GM18867 (cell line): ENCODE measurements at regions not wholly inside any gene's neighbourhood (a gene's known extent, or its start where the extent isn't known, plus 50 kb on each side); places are given as distances from the start of the nearest gene placed in this dataset.

Experiments
- ATAC-seq: cut with Tn5 transposase; IDR thresholded peaks from one replicate; pipeline ENCODE4 v1.9.1; 2021; ENCODE audit warnings: mild to moderate bottlenecking, moderate library complexity; ENCODE audit not compliant: unreplicated experiment

DNA sequence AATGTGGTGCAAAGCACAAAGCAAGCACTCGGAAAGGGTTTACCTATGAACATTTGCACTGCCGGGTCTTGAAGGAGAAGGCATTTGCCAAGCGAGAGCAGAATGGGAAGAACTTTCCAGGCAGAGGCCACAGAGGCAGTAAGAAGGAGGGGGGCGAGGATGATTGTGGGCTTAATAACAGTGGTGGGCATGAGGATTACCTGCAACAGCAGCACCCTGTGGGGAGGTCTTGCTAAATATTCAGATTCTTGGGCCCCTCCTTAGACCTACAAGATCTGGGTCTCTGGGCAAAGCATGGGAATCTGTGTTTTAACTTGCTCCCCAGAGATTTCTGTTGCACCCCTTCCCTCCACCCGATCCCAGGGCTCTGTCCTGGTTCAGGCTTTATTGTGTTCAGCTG, 75.1 kb upstream of the ZBED5 start:
- no peak for ATAC-seq

DNA sequence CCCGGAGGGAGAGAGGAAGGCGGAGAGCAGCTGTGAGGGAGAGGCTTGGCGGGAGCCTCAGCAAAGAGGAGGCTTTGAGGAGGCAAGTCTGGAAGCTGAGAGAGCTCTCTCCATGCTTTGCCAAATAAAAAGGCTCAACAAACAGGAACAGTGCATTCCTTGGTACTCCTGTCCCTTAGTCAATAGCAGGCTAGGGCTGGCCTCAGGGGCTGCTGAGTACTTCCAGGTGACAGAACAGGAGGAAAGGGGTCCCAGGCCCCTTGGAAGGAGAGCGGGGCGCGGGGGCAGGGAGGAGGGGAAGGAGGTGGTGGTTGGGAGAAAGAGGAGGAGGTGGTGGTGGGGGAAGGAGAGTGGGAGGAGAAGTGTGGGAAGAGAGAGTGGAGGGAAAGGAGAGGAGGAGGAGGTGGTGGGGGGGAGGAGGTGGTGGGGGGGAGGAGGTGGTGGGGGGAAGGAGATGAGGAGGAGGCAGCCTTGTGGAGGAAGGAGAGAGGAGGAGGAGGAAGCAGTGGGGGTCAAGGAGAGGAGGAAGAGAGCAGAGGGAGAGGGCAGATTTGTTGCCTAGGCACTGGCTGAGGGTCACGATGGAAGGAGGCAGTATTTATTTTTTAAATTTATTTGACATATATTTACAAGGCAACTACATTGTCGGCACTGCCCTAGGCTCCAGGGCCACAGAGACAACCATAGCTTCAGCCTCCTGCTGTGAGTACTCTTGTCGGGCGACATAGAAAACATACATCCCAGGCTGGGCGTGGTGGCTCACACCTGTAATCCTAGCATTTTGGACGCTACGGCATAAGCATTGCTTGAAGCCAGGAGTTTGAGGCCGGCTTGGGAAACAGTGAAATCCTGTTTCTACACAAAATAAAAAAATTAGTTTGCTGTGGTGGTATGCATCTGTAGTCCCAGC, 74.2 kb upstream of the ZBED5 start:
- ATAC-seq = no peak

DNA sequence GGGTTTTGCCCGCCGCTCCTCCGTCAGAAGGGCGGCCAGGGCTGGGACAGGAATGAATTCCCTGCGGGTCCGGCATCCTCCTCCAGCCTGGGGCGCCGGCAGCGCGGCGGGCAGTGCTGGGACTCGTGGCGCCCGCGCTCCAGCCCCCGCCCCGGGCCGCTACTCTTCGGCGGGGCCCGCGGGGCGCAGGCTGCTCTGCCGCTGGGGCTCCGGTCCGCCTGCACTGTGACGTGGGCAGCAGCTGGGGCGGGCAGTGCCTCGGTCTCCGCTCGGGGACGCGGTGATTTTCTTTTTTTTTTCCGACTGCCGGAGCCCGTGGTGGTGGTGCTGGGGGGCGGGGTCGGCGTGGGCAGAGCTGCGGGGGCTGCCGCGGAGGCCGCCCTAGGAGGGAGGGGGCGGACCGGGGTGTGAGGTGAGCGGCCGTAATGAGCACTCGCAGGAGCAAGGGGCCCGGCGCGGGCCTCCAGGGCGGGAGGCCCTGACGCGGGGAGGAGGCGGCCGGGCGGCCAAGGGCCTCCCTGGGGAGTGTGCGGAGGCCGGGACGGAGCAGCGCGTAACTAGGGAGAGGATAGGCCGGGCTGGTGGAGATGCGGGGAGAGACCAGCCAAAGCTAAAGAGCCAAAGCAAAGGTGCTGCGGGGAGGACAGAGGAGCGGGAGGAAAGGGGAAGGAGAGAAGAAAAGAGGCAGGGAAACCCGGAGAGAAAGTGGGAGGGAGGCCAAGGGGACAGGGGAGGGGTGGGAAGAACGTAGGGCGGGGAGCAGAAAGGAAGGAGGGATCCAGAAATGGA, 73.3 kb upstream of the ZBED5 start:
- ATAC-seq = peak; percentile 41

DNA sequence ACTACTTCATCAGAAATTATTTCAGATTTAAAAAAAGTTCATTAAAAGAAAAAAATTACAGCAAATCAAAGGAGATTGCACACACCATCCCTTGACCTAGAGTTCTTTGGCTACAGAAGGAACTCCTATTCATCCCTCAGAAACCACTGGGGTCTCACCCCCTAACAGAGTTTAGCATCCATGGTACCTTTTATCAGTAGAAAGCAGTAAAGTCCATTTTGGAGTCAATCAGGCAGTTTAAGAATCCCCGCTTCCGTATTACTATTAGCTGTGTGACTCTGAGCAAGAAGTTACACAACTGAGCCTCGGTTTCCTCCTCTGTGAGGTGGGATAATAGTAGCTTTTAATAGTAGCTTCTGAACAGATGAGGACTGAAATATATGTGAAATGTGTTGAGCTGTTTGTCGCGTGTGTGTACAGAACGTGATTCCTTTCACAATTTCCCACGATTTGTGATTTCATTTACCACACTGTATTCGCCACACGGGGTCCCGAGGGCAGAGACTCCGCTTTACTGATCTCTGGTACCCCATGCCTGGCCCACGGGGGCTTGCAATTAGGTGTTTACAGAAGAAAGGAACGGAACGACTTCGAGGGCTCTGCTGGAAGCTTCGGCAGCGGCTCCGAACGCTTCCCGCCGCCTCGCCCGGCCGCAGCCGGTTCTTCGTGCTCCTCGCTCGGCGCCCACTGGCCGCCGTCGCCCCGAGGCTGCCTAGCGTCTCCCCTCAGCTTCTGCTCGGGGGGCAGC, 72.5 kb upstream of the ZBED5 start:
- peak; percentile 21 for ATAC-seq

DNA sequence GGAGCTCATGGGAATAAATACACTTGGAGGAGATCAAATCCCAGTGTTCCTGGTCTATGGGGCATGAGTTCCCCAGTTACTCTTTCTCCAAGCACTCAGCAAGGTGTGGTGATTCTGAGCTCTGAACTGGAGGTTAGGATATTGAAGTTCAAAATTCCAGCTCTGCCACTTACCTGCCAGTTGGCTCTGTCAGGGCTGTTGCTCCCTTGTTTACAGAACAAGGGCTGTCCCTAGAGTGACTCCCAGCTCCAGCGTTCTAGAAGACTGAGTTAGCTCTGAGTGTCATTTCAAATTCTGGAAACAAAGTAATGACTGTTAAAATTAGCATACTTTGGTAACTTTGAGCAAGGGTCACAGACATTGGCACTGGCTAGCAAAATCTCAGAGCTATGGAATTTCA, 69.7 kb upstream of the ZBED5 start:
- ATAC-seq = no peak

DNA sequence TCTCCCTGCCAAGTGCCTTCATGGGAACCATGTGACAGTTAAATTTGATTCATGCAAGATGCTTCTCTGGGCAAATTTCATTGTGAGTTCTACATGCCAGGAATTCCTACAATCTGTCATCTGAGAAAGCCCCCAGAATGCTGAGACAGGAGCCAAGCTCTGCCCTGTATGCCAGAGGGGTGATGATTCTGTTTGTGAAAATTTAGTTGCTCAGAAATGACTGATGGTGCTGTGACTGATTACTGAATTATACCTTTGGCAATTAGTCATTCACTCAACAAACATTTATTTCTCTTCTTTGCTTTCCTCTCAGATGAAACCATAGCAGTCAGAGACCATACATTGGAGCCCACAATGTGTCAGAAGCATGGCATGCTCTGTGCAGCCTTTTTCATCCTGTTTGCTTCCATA, 69.0 kb upstream of the ZBED5 start:
- no peak for ATAC-seq

DNA sequence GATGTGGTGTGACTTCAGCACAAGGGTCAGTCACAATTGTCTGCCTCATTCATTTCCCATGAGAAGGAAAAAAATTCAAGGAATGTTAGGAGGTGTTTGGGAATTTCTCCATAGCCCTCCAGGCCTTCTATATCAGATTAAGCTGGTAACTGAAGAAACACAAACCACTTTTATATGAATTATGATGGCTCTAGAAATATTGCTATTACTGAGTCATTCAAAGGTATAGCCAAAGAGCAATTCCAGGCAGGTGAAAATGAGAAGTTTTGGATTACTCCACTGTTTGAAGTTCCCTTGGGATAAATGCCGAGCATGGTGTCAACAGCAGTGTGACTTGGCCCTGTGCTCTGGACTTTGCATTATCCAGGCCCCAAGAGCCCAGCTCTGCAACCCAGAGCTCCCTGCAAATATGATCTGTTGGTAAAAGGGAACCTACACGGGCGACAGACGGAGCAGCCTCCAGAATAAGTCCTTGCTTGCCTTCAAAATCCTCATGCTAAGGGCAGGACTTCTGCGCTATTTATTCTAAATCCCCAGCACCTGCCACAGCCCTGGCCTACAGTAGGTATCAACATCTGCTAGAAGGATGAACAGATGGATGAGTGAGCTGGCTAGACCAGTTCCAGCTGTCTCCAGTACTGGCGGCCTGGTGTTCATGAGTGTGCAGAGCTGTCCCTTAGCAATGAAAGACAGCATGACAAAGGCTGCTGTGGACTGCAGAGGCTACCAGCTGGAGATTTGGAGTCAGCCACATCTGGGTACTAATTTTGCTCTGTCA, 67.5 kb upstream of the ZBED5 start:
- ATAC-seq = no peak

DNA sequence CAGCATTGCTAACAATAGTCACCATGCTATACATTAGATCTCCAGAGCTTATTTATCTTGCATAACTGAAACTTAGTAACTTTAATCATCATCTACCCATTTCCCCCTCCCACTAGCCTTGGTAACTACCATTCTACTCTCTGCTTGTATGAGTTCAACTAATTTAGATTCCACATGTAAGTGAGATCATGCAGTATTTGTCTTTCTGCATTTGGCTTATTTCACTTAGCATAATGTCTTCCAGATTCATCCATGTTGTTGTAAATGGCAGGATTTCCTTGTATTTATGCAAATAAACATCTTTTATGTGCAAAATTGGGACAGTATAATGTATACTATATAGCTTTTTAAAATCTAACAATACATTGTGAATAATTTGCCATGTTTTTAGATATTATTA, 66.0 kb upstream of the ZBED5 start:
- no peak for ATAC-seq

DNA sequence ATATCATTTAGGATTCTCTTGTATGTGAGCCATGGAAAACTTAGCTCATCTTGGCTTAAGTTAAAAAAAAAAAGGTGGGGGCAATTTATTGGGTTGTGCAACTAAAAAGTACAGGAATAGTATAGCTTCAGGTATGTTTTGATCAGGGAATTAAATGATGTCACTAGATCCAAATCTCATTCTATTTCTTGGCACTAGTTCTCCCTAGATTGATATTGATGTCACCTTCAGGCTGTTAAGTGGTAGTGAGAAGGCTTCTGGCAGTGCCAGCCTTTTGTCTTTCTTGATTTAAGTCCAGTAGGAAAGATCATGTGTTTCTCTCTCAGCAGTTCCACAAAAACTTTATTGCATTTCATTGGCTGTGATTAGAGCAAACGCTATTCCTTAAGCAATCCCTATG, 65.0 kb upstream of the ZBED5 start:
- ATAC-seq = no peak

DNA sequence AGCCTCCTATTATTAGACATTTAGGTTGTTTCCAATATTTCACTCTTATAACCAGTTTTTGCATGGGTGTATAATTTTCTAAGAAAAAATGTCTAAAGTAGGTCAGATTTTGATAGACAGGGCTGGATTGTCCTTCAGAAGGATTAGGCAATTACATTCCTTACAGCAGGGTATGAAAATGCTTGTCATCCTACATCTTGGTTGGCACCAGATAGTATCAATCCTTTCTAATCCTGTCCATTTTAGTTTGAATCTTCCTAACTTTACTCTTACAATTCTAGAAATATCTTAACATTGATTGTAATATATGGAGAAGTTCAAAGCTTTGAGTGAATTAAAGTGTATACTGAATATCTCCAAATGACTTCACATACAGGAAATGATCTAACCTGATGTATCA, 63.0 kb upstream of the ZBED5 start:
- no peak for ATAC-seq

DNA sequence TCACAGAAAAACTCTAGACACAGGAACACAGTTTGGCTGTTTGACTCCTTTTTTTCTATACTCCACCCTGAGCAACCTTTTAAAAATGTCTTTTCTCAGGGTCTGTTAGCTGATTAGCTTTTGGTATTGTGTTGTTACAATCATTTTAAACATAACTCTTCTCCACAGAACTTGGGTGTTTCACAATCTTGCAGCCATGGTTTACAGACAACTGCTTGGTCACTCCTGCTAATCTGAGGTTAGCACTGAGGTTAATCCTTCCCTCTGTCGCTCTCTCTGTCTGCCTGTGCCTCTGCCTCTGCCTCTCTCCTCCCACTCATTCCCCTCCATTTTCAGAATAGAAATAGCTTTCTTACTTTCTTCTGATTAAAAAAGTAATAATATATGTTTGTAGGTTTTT, 62.4 kb upstream of the ZBED5 start:
- ATAC-seq = no peak

DNA sequence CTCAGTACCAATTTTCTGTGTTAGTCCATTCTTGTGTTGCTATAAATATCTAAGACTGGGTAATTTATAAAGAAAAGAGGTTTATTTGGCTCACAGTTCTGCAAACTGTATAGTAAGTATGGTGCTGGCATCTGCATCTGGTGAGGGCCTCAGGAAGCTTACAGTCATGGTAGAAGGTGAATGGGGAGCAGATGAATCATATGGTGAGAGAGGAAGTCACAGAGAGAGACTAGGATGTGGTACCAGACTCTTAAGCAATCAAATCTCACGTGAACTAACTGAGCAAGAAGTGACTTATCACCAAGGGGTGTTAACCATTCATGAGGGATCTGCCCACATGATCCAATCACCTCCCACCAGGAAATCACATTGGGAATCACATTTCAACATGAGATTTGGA, 60.8 kb upstream of the ZBED5 start:
- ATAC-seq = no peak

DNA sequence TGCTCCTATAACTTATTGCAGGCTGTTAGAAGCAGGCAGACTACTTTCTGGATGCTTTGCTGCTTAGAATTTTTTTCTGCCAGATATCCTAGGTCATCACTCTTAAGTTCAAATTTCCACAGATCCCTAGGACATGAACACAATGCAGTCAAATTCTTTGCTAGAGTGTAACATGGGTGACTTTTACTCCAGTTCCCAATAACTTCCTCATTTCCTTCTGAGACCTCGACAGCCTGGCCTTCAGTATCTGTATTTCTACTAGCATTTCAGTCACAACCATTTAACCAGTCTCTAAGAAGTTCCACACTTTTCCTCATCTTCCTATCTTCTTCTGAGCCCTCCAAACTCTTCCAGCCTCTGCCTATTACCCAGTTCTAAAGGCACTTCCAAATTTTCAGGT, 60.4 kb upstream of the ZBED5 start:
- ATAC-seq = no peak

DNA sequence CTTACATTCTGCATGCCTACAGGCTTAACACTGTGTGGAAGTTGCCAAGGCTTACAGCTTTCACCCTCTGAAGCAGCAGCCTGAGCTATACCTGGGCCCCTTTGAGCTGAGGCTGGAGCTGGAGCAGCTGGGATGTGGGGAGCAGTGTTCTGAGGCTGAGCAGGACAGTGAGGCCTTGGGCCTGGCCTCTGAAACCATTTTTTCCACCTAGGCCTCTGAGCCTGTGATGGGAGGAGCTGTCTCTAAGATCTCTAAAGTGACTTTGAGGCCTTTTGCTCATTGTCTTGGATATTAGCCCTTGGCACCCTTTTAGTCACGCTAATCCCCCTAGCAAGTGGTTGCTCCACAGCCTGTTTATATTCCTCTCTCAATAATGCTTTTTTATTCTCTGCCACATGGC, 59.9 kb upstream of the ZBED5 start:
- ATAC-seq = no peak

DNA sequence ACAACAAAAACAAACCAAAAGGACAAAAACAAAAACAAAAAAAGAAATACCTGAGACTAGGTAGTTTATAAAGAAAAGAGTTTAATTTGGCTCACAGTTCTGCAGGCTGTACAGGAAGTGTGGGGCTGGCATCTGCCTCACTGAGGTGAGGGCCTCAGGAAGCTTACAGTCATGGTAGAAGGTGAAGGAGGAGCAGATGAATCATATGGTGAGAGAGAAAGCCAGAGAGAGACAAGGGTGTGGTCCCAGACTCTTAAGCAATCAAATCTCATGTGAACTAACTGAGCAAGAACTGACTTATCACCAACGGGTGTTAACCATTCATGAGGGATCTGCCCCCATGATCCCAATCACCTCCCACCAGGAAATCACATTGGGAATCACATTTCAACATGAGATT, 58.8 kb upstream of the ZBED5 start:
- no peak for ATAC-seq

DNA sequence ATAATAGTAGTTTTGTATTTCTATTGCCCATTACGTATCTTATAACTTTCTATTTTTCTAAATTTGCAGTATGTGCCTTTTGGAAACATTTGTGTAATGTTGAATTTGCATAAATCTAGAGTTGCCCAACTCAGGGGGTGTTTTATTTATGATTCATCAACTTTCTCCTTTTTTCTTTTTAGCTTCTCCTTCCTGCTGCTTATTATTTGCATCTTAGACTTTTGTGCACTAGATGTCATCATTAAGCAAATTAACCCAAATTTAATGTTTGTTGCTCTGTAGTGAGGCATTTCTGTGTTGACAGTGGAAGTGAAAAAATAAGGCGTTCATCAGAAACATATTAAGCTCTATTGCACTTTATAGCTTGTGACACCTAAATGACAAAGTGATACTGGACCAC, 56.2 kb upstream of the ZBED5 start:
- no peak for ATAC-seq

DNA sequence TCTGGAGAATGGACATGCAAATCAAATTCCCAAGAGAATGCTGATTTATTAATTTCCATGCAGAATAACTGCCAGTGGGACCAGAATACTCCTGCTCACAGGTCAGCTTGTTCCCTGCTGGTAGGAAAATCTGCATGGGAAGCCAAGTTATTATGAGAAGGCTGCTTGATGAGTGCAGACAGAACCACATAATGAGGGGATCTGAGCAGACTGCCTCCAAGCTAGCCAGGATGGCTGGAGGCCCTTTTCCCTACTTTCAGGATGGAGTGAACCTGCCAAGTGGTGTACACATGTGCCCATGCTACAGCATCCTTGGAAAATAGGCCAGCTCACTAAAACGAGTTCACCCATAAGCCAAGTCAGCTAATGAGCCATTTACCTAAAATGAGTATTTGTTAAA, 55.2 kb upstream of the ZBED5 start:
- no peak for ATAC-seq

DNA sequence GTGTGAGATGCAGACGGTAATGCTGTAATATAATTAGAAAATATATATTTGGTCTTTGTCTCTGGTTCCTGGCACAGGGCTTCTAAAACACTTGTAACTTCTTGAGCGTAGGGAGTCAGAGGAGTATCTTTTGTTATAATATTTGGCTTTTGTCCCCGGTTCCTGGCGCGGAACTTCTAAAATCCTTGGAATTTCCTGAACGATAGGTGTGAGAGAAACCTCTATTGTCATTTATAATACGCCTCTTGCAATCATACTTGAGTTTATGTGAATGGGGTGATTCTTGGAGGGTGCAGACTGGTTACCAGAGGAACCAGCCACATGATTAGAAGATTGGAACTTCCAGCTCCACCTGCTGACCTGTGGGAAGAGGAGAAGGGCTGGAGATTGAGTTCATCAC, 54.1 kb upstream of the ZBED5 start:
- no peak for ATAC-seq

DNA sequence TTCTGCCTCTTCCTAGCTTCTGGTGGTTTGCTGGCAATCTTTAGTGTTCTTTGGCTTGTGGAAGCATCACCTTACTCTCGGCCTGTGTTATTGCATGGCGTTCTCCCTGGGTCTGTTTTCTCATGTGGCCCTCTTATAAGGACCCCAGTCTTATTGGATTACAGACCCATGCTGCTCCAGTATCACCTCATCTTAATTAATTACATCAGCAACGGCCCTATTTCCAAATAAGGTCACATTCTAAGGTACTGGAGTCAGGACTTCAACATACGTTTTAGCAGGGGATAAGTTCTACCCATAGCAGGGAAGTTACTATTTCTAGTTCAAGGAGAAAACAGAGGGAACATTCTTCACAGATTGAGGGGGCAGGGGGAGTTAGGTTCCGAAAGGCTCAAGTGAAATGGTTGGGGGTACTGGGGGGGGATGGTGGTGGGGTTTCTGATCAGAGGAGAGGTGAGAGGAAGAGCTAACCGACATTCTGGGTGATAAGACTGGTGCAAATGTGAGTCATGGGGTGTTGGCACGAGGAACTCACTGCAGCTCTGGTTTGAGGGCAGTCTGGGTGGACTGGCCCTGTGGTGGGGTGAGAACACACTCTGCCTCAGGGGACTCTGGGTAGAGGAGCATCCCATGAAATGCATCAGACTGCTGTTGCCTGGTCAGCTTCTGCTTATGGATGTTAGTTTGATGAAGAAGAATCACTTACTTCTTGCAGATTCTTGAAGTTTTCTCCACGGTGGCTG, 51.5 kb upstream of the ZBED5 start:
- no peak for ATAC-seq
